GM21367 (cell line): ENCODE measurements at regions not wholly inside any gene's neighbourhood (a gene's known extent, or its start where the extent isn't known, plus 50 kb on each side); places are given as distances from the start of the nearest gene placed in this dataset.

Source experiments
- ATAC-seq: cut with Tn5 transposase; IDR thresholded peaks from one replicate; pipeline ENCODE4 v1.9.1; 2021; ENCODE audit not compliant: unreplicated experiment

DNA sequence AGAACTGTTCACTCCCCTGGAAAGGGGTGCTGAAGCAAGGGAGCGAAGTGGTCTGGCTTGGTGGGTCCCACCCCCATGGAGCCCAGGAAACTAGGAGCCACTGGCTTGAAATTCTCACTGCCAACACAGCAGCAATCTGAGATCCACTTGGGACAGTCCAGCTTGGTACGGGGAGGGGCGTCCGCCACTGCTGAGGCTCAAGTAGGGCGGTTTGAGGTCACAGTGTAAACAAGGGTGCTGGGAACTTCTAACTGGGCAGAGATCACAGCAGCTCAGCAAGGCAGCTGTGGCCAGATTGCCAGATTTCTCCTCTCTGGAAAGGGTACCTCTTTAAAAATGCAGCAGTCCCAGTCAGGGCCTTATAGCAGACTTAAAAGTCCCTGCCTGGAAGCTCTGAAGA lies 53.9 kb upstream of the GALNTL6 start:
- no peak for ATAC-seq

DNA sequence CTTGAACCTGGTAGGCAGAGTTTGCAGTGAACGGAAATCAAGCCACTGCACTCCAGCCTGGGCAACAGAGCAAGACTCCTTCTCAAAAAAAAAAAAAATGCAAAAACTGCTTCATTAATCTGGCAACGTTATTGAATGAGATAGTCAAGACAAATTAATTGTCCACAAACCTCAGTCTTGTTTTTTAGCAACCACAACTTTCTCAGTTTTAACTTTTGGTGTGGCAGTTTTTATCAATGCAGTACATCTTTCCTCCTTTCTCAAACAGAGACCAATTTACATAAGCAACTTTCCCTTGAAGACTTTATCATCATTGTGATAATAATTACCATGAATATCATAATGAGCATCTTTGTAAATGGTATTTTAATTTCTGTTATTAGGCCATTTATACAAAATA lies 61.7 kb upstream of the GALNTL6 start:
- no peak for ATAC-seq

GRCh38 chr4:171746418-171746817 lies 66.8 kb upstream of the GALNTL6 start:
- no peak for ATAC-seq

DNA sequence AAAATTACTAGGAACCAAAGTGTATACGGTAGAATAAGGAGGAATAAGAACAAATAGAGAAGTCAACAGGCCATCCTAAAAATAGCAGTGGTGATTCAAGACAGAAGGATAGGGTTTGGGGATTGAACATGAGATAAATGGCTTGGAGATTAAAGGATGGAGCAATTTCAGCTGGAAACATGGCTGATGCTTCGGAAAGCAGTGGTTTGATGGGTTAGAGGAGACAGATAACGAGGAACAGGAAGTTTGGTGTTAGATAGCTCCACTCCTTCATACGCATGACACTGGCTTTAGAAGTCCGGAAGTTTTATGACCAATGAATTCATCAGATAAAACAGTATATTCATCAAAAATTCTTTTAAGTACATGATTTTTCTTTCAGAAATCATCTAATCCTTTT lies 70.8 kb upstream of the GALNTL6 start:
- ATAC-seq, result no peak

- ATAC-seq, result no peak
Measured at GRCh38 chr4:171727185-171727584, 86.0 kb upstream of the GALNTL6 start.

GRCh38 chr4:171721937-171722336 lies 91.3 kb upstream of the GALNTL6 start:
- no peak for ATAC-seq

DNA sequence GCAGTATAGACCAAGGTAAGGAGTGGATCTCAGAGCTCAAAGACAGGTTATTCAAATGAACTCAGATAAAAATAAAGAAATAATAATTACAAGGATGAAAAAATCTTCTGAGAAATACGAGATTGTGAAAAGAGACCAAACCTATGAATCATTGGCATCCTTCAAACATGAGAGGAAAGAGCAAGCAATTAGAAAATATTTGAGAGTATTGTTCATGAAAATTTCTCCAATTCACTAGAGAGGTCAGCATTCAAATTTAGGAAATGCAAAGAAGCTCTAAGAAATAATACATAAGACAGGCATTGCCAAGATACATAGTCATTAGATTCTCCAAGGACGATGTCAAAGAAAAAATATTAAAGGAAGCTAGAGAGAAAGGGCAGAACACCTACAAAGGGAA lies 93.5 kb upstream of the GALNTL6 start:
- ATAC-seq, result no peak

GRCh38 chr4:171718665-171719064 lies 94.5 kb upstream of the GALNTL6 start:
- ATAC-seq, result no peak

DNA sequence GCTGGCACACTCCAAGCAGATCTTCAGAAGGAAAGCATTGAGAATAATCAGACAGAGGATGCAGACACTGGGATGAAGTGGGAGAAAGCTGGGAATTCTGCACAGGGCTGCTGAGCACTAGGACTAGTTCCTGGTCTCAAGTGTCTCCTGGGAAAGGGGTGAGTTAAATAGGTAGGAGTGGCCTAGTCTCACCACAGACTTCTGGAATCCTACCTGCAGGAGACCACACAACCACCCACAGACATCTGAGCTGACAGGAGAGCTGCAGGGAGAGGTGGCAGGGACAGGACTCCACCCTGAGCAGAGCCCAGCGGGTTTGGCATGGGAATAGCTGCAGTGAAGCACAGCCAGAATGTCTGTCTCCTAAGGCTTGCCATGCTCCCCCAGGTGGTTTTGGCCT lies 95.1 kb upstream of the GALNTL6 start:
- no peak for ATAC-seq

GRCh38 chr4:171717231-171717741 lies 95.9 kb upstream of the GALNTL6 start:
- ATAC-seq, result no peak

GRCh38 chr4:171715973-171716372 lies 97.2 kb upstream of the GALNTL6 start:
- no peak for ATAC-seq

DNA sequence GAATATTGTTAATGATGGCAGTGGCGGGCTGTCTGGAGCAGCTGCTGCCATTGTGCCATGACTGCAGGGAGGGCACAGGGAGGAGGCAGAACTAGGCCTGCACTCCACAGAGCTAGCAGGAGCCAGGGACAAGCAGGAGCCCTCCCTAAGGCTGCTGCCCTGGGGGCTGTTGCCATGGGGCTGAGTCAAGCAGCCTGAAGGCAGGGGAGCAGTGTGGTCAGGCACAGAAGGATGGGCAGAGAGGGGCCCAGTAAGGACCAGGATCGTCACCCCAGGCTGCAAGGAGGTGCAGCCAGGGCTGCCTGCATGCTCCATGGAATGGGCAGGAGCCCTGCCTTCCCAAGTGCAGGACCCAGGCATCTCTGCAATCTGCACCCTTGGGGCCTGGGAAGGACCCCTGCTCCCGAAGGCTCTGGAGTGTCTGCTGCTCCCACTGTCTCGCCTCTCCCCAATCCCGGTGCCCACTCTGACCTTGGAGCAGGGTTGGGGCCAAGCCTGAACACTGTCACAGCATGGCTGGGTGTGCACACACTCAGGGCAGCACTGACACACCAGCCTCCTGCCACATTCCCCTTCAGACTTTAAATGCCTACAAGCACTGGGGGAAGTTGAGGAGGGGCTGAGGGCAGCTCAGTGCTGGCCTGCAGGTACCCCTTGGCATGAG lies 98.3 kb upstream of the GALNTL6 start:
- no peak for ATAC-seq

GRCh38 chr4:171710743-171711142 lies 102.5 kb upstream of the GALNTL6 start:
- no peak for ATAC-seq

GRCh38 chr4:171676555-171677215 lies 136.5 kb upstream of the GALNTL6 start:
- ATAC-seq, result peak; percentile 99

- no peak for ATAC-seq
Measured at GRCh38 chr4:171674781-171675180, 138.4 kb upstream of the GALNTL6 start.

DNA sequence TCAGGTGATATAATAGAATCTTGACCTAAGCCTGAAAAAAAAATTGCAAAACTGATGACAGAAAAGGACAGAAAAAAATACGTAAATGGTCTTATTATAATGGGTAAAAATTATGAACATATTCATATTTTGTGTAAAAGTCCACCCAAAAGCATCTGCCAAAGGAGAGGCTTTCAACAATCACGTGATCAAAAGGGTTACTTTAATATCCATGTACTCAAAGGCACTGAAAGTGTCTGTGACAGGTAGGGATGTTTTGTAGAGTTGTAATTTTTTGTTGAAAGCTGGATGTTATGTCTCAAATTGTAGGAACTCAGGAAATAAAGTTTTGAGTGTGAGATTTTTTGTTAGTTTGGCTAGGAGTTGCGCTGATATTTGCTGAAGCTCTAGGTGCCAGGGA lies 144.8 kb upstream of the GALNTL6 start:
- ATAC-seq, result no peak

DNA sequence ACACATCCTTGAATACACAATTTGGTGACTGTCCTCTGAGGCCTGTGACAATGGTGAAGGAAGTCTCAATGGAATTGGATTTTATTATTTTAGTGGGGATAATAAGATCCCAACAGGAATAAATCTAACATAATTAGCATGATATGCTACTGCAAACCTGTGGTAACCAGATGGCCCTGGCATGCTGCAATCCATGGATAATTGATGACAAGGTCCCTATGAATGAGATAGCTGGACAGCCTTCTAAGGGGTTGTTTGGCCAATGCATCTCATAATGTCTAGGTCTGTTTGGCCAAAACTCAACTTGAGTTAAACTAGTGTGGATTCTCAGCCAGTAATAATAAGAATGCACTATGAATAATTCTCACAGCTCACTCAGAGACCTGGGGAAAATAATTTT lies 145.3 kb upstream of the GALNTL6 start:
- ATAC-seq, result no peak

GRCh38 chr4:171651071-171651470 lies 162.1 kb upstream of the GALNTL6 start:
- no peak for ATAC-seq

GRCh38 chr4:171650543-171650942 lies 162.7 kb upstream of the GALNTL6 start:
- ATAC-seq, result peak; percentile 72

DNA sequence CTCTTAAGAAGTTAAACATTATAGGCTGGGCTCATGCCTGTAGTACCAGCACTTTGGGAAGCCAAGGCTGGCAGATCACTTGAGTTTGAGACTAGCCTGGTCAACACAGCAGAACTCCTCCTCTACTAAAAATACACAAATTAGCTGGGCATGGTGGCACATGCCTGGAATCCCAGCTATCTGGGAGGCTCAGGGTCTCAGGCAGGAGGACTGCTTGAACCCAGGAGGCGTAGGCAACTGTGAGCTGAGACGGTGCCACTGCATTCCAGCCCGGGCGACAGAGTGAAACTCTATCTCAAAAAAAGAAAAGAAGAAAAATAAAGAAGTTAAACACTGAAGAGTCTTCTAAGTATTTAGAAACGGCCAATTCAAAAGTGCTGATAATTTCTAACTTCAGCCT lies 164.3 kb upstream of the GALNTL6 start:
- no peak for ATAC-seq

DNA sequence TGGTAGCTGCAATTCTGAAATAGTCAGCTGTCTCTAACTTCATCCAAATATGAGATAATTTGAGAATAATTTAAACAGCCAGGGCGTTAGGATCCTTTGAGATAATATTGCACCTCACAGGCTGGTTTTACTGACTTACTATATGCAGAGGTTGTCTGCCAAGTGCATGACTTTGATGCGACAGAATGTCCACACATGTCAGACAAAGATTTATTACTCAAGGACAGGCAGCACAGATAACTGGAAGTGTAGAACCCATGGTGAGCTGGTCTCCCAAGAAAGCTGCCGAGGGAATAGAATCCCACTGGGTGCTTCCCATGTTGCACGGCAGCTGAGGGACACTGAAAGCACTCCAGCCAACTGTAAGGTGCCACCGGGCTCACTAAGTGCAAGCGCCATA lies 166.2 kb upstream of the GALNTL6 start:
- no peak for ATAC-seq

- ATAC-seq, result peak; percentile 92
Measured at GRCh38 chr4:171644430-171645057, 168.7 kb upstream of the GALNTL6 start.
